GM23338 (cell line): ENCODE measurements at regions not wholly inside any gene's neighbourhood (a gene's known extent, or its start where the extent isn't known, plus 50 kb on each side); places are given as distances from the start of the nearest gene placed in this dataset.

ENCODE experiments used
- CTCF ChIP-seq, 2 experiments: fragments of 200-600 bp in 1 of 2; sonication (generic) in 1 of 2; conservative IDR thresholded peaks; 2 replicates each; pipeline versions ENCODE4 v1.5.1 to v1.6.1; 2016 to 2017; ENCODE audit warnings: antibody characterized with exemption in 2 of 2, low read depth in 2 of 2, mild to moderate bottlenecking in 2 of 2, moderate library complexity in 1 of 2
- ETS1 ChIP-seq: IDR thresholded peaks from 2 replicates; pipeline ENCODE4 v1.6.1; 2016; ENCODE audit warnings: antibody characterized with exemption

GRCh38 chr20:12682613-12683012 is 326.2 kb upstream of the SPTLC3 start:
- no peak for TF ChIP-seq CTCF (conservative IDR thresholded peaks at IDR 0.05; ENCODE audit: low read depth in 2 of 2)
- TF ChIP-seq ETS1 = no peak
